H9 (cell line): ENCODE measurements at regions not wholly inside any gene's neighbourhood (a gene's known extent, or its start where the extent isn't known, plus 50 kb on each side); places are given as distances from the start of the nearest gene placed in this dataset.

Experiments
- DNase-seq: peaks from one replicate; pipeline ENCODE4 v3.0.0-alpha.2; 2017
- H2AFZ ChIP-seq: one replicate; pipeline ENCODE4 v1.6.1; 2013; ENCODE audit warnings: mild to moderate bottlenecking, low read length, control low read depth, moderate library complexity
- H2AK5ac ChIP-seq: 2 replicates; pipeline ENCODE4 v1.6.1; 2013; ENCODE audit warnings: low read length, control low read depth, mixed read lengths; ENCODE audit not compliant: insufficient read length
- H2BK120ac ChIP-seq: one replicate; pipeline ENCODE4 v1.6.1; 2013; ENCODE audit warnings: low read depth, mild to moderate bottlenecking, low read length, control low read depth, inconsistent platforms; ENCODE audit not compliant: poor library complexity, severe bottlenecking
- H2BK12ac ChIP-seq: 2 replicates; pipeline ENCODE4 v1.6.1; 2013; ENCODE audit warnings: low read length, control low read depth, mixed read lengths, low read depth; ENCODE audit not compliant: insufficient read length
- H2BK15ac ChIP-seq: 2 replicates; pipeline ENCODE4 v1.6.1; 2013; ENCODE audit warnings: low read depth, low read length, control low read depth
- H2BK20ac ChIP-seq: one replicate; pipeline ENCODE4 v1.6.1; 2013; ENCODE audit warnings: low read depth, mild to moderate bottlenecking, low read length, control low read depth, inconsistent platforms; ENCODE audit not compliant: poor library complexity, severe bottlenecking
- H2BK5ac ChIP-seq: 2 replicates; pipeline ENCODE4 v1.6.1; 2013; ENCODE audit warnings: low read length, control low read depth, mixed read lengths; ENCODE audit not compliant: insufficient read length
- H3K14ac ChIP-seq: 2 replicates; pipeline ENCODE4 v1.6.1; 2013; ENCODE audit warnings: low read length, control low read depth; ENCODE audit not compliant: insufficient read depth
- H3K18ac ChIP-seq: 2 replicates; pipeline ENCODE4 v1.6.1; 2013; ENCODE audit warnings: low read depth, mild to moderate bottlenecking, mixed read lengths, low read length, control low read depth; ENCODE audit not compliant: insufficient read length
- H3K23ac ChIP-seq: 2 replicates; pipeline ENCODE4 v1.6.1; 2013; ENCODE audit warnings: low read length, control low read depth, mixed read lengths, low read depth; ENCODE audit not compliant: insufficient read length
- H3K23me2 ChIP-seq: 2 replicates; pipeline ENCODE4 v1.6.1; 2013; ENCODE audit warnings: low read depth, mild to moderate bottlenecking, mixed read lengths, low read length, control low read depth; ENCODE audit not compliant: insufficient read length, poor library complexity, severe bottlenecking
- H3K27ac ChIP-seq: 2 replicates; pipeline ENCODE4 v1.5.1; 2013; ENCODE audit warnings: low read length, control low read depth, mixed read lengths, low read depth; ENCODE audit not compliant: insufficient read length
- H3K27me3 ChIP-seq: 2 replicates; pipeline ENCODE4 v1.6.1; 2013; ENCODE audit warnings: low read length, control low read depth, inconsistent platforms; ENCODE audit not compliant: insufficient read depth
- H3K4ac ChIP-seq: 2 replicates; pipeline ENCODE4 v1.6.1; 2013; ENCODE audit warnings: low read depth, mild to moderate bottlenecking, control low read depth, inconsistent platforms, low read length, moderate library complexity
- H3K4me1 ChIP-seq: 2 replicates; pipeline ENCODE4 v1.6.1; 2013; ENCODE audit warnings: low read length, control low read depth, inconsistent platforms; ENCODE audit not compliant: insufficient read depth
- H3K4me2 ChIP-seq: 2 replicates; pipeline ENCODE4 v1.6.1; 2013; ENCODE audit warnings: low read length, control low read depth, mixed read lengths; ENCODE audit not compliant: insufficient read length, insufficient read depth
- H3K56ac ChIP-seq: 2 replicates; pipeline ENCODE4 v1.6.1; 2013; ENCODE audit warnings: low read depth, mild to moderate bottlenecking, mixed read lengths, low read length, control low read depth; ENCODE audit not compliant: insufficient read length
- H3K79me1 ChIP-seq: 2 replicates; pipeline ENCODE4 v1.6.1; 2013; ENCODE audit warnings: low read depth, mild to moderate bottlenecking, moderate library complexity, low read length, control low read depth, inconsistent platforms; ENCODE audit not compliant: insufficient read depth, poor library complexity, severe bottlenecking
- H3K79me2 ChIP-seq: 2 replicates; pipeline ENCODE4 v1.6.1; 2013; ENCODE audit warnings: low read length, control low read depth, inconsistent platforms; ENCODE audit not compliant: insufficient read depth
- H3K9ac ChIP-seq: 2 replicates; pipeline ENCODE4 v1.6.1; 2013; ENCODE audit warnings: low read length, control low read depth, mixed read lengths; ENCODE audit not compliant: insufficient read length; ENCODE audit errors: extremely low read depth
- H3K9me3 ChIP-seq: one replicate; pipeline ENCODE4 v1.6.1; 2013; ENCODE audit warnings: low read depth, low read length, inconsistent platforms; ENCODE audit not compliant: control insufficient read depth
- H3T11ph ChIP-seq: one replicate; pipeline ENCODE4 v1.6.1; 2013; ENCODE audit warnings: mild to moderate bottlenecking, low read length, control low read depth, inconsistent platforms
- H4K20me1 ChIP-seq: one replicate; pipeline ENCODE4 v1.6.1; 2013; ENCODE audit not compliant: control insufficient read depth, insufficient read length, insufficient read depth
- H4K5ac ChIP-seq: 2 replicates; pipeline ENCODE4 v1.6.1; 2013; ENCODE audit warnings: low read depth, mild to moderate bottlenecking, mixed read lengths, low read length, control low read depth; ENCODE audit not compliant: insufficient read length
- H4K8ac ChIP-seq: replicated peaks from 2 replicates; pipeline ENCODE4 v1.6.1; 2013; ENCODE audit warnings: low read length, control low read depth, mixed read lengths, low read depth; ENCODE audit not compliant: insufficient read length
- H4K91ac ChIP-seq: 2 replicates; pipeline ENCODE4 v1.6.1; 2013; ENCODE audit warnings: low read depth, mild to moderate bottlenecking, moderate library complexity, mixed read lengths, low read length, control low read depth; ENCODE audit not compliant: insufficient read length
- H3K27ac Mint-ChIP-seq, 3 experiments: 2 replicates in 2 of 3; 3 replicates in 1 of 3; pipeline ENCODE4 v1.8.0; 2020 to 2021; ENCODE audit warnings: mixed read lengths in 3 of 3, mild to moderate bottlenecking in 1 of 3, moderate library complexity in 1 of 3
- H3K27me3 Mint-ChIP-seq: 2 replicates; pipeline ENCODE4 v1.8.0; 2021; ENCODE audit warnings: low read depth, mild to moderate bottlenecking, moderate library complexity, mixed read lengths
- H3K36me3 Mint-ChIP-seq, 3 experiments: 2 replicates in 2 of 3; 3 replicates in 1 of 3; pipeline ENCODE4 v1.8.0; 2020 to 2021; ENCODE audit warnings: low read depth in 3 of 3, mixed read lengths in 3 of 3; ENCODE audit not compliant: insufficient read depth in 1 of 3
- H3K4me1 Mint-ChIP-seq, 2 experiments: 2 replicates each; pipeline ENCODE4 v1.8.0; 2020; ENCODE audit warnings: mixed read lengths in 2 of 2
- H3K4me3 Mint-ChIP-seq, 2 experiments: 2 replicates in 1 of 2; 3 replicates in 1 of 2; pipeline ENCODE4 v1.8.0; 2020 to 2021; ENCODE audit warnings: mild to moderate bottlenecking in 2 of 2, mixed read lengths in 2 of 2, moderate library complexity in 1 of 2
- H3K9me3 Mint-ChIP-seq, 2 experiments: 2 replicates in 1 of 2; 3 replicates in 1 of 2; pipeline ENCODE4 v1.8.0; 2020; ENCODE audit warnings: mild to moderate bottlenecking in 2 of 2, mixed read lengths in 2 of 2, moderate library complexity in 1 of 2
- WGBS: extraction: QIAGEN DNeasy Blood & Tissue Kit; methylation state at CpG from one replicate; pipeline ENCODE4 v1.1.7; 2013; ENCODE audit warnings: missing lambda C conversion rate, low lambda C conversion rate, mixed read lengths; ENCODE audit not compliant: insufficient read length; ENCODE audit errors: extremely low coverage; 5-methylcytosine and 5-hydroxymethylcytosine counted together
- TF ChIP-seq, protein P1 (sequence below): fragments of 200-600 bp; sonication (generic); conservative IDR thresholded peaks from 3 replicates; pipeline ENCODE4 v1.8.0; 2021; ENCODE audit warnings: antibody characterized with exemption, mild to moderate bottlenecking

DNA sequence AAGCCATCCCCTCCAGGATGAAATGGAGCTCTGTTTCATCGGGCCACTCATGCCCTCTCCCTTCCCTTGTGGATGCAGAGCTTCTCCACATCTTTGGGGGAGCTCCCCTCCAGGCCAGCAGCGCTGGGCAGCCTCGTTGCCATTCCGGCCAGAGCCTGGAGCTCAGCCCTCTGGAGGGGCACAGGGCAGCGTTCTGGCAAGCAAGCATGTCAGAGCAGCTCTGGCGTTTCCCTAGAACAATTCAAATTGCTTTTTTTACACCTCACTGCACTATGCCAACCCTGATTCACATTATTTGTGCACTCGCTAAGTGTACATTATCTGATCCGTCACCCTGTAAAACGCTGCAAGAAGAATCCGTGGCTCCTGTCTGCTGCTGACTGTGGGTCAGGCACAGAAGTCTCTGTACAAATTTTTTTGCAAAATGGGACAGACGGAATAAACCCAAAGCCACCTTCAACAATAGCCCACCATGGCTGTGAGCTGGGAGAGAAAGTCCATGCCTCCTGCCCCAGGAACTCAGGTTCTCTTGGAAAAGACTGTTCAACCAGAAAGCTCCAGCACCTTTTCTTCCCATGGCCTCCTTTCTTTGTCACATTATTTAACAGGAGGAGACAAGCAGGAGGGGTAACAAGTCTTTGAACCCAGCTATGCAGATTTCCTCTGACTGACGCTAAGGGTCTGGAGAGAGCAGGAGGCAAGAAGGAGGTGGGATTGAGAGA, 139.5 kb upstream of the CADM1 start:
- Mint-ChIP-seq H3K27me3 (peaks cover 49% of the 10 kb centered on the region), H3K9me3 (no peaks in the 10 kb centered on the region; a peak in 1 of 5 replicates), H3K4me3 (no peak overlapping the region), H3K36me3 (no peaks in the 10 kb centered on the region), H3K27ac (no peak overlapping the region; a peak in 1 of 7 replicates), H3K4me1 (peaks cover 16 to 27% of the 10 kb centered on the region in 2 experiments)
- H3K79me1 ChIP-seq, result no peaks in the 10 kb centered on the region
- no peak overlapping the region for H2AK5ac ChIP-seq
- H2BK5ac ChIP-seq, result no peak overlapping the region
- no peak overlapping the region for H3K4me2 ChIP-seq
- no peak overlapping the region for H3T11ph ChIP-seq
- H4K8ac ChIP-seq, result no peak overlapping the region
- H3K56ac ChIP-seq, result no peak overlapping the region
- H3K4me1 ChIP-seq, result no peaks in the 10 kb centered on the region
- H2BK20ac ChIP-seq, result no peak overlapping the region
- no peak overlapping the region for H3K9ac ChIP-seq
- no peaks in the 10 kb centered on the region for H4K20me1 ChIP-seq
- no peak overlapping the region for H4K5ac ChIP-seq
- H3K18ac ChIP-seq, result no peak overlapping the region
- H3K27me3 ChIP-seq, result no peaks in the 10 kb centered on the region
- H3K14ac ChIP-seq, result no peak overlapping the region
- no CpG with 5 or more reads among the region's 12 CpGs for WGBS
- H4K91ac ChIP-seq, result no peak overlapping the region
- H3K23ac ChIP-seq, result no peak overlapping the region
- no peak overlapping the region for H2BK15ac ChIP-seq
- no peak overlapping the region for H3K4ac ChIP-seq
- TF ChIP-seq, protein P1, sequence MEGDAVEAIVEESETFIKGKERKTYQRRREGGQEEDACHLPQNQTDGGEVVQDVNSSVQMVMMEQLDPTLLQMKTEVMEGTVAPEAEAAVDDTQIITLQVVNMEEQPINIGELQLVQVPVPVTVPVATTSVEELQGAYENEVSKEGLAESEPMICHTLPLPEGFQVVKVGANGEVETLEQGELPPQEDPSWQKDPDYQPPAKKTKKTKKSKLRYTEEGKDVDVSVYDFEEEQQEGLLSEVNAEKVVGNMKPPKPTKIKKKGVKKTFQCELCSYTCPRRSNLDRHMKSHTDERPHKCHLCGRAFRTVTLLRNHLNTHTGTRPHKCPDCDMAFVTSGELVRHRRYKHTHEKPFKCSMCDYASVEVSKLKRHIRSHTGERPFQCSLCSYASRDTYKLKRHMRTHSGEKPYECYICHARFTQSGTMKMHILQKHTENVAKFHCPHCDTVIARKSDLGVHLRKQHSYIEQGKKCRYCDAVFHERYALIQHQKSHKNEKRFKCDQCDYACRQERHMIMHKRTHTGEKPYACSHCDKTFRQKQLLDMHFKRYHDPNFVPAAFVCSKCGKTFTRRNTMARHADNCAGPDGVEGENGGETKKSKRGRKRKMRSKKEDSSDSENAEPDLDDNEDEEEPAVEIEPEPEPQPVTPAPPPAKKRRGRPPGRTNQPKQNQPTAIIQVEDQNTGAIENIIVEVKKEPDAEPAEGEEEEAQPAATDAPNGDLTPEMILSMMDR, result no peak
- H3K23me2 ChIP-seq, result no peaks in the 10 kb centered on the region
- H3K79me2 ChIP-seq, result no peaks in the 10 kb centered on the region
- DNase-seq, result no peak
- no peak overlapping the region for H2BK120ac ChIP-seq
- H3K9me3 ChIP-seq, result no peaks in the 10 kb centered on the region
- H2BK12ac ChIP-seq, result no peak overlapping the region
- no peak overlapping the region for H3K27ac ChIP-seq
- no peak overlapping the region for H2AFZ ChIP-seq
